Loucy (cell line): ENCODE measurements at regions not wholly inside any gene's neighbourhood (a gene's known extent, or its start where the extent isn't known, plus 50 kb on each side); places are given as distances from the start of the nearest gene placed in this dataset.

Experiments used
- H2AFZ ChIP-seq: fragments of 200-600 bp; sonication (generic); 2 replicates; pipeline ENCODE4 v1.6.0; 2016; ENCODE audit warnings: antibody characterized with exemption, mild to moderate bottlenecking, low read length, moderate library complexity
- H3F3A ChIP-seq: fragments of 200-600 bp; 2 replicates; pipeline ENCODE4 v1.6.0; 2016; ENCODE audit warnings: antibody characterized with exemption, low read depth, mild to moderate bottlenecking
- H3K27me3 ChIP-seq: fragments of 200-600 bp; sonication (generic); 2 replicates; pipeline ENCODE4 v1.6.1; 2014; ENCODE audit warnings: low read length, mild to moderate bottlenecking; ENCODE audit not compliant: insufficient read depth, poor library complexity, severe bottlenecking
- H3K36me3 ChIP-seq: fragments of 200-600 bp; sonication (generic); 2 replicates; pipeline ENCODE4 v1.6.1; 2016; ENCODE audit warnings: low read length; ENCODE audit not compliant: insufficient read depth
- H3K4me1 ChIP-seq: fragments of 200-600 bp; sonication (generic); 2 replicates; pipeline ENCODE4 v1.5.1; 2014; ENCODE audit warnings: low read length, mild to moderate bottlenecking; ENCODE audit not compliant: insufficient read depth, poor library complexity, severe bottlenecking
- H3K4me2 ChIP-seq: fragments of 200-600 bp; sonication (generic); 2 replicates; pipeline ENCODE4 v1.6.0; 2014; ENCODE audit warnings: antibody characterized with exemption, low read length, low read depth, mild to moderate bottlenecking; ENCODE audit not compliant: poor library complexity, severe bottlenecking
- H3K4me3 ChIP-seq: fragments of 200-600 bp; sonication (generic); 2 replicates; pipeline ENCODE4 v1.5.1; 2014; ENCODE audit warnings: low read length, mild to moderate bottlenecking, mixed read lengths; ENCODE audit not compliant: poor library complexity, severe bottlenecking
- H3K79me2 ChIP-seq: fragments of 200-600 bp; sonication (generic); 2 replicates; pipeline ENCODE4 v1.6.1; 2014; ENCODE audit warnings: low read length; ENCODE audit not compliant: insufficient read depth
- H3K9ac ChIP-seq: fragments of 200-600 bp; sonication (generic); 2 replicates; pipeline ENCODE4 v1.6.0; 2014; ENCODE audit warnings: mild to moderate bottlenecking, low read depth, low read length, moderate library complexity; ENCODE audit not compliant: poor library complexity, severe bottlenecking
- H3K9me2 ChIP-seq: fragments of 200-600 bp; sonication (generic); replicated peaks from 2 replicates; pipeline ENCODE4 v1.6.1; 2016; ENCODE audit warnings: low read depth, low read length, mixed read lengths
- H3K9me3 ChIP-seq: fragments of 200-600 bp; sonication (generic); 2 replicates; pipeline ENCODE4 v1.6.1; 2014; ENCODE audit warnings: mild to moderate bottlenecking, antibody characterized with exemption, low read length, low read depth; ENCODE audit not compliant: insufficient read depth
- H4K20me1 ChIP-seq: fragments of 200-600 bp; sonication (generic); 2 replicates; pipeline ENCODE4 v1.6.0; 2014; ENCODE audit warnings: antibody characterized with exemption, low read length, mild to moderate bottlenecking; ENCODE audit not compliant: insufficient read depth, poor library complexity, severe bottlenecking
- CTCF ChIP-seq: fragments of 200-600 bp; sonication (generic); conservative IDR thresholded peaks from 2 replicates; pipeline ENCODE4 v1.5.1; 2014; ENCODE audit warnings: mild to moderate bottlenecking, antibody characterized with exemption, low read length
- EZH2phosphoT487 ChIP-seq: fragments of 200-600 bp; IDR thresholded peaks from 2 replicates; pipeline ENCODE4 v1.6.1; 2018; ENCODE audit warnings: antibody characterized with exemption, mild to moderate bottlenecking, moderate library complexity, borderline replicate concordance

GRCh38 chr2:104473546-104473945 is 380.4 kb upstream of the POU3F3 start:
- TF ChIP-seq EZH2phosphoT487 = no peak
- no peak for TF ChIP-seq CTCF
- Histone ChIP-seq H3K9ac (no peak overlapping the region), H3K27me3 (no peaks in the 10 kb centered on the region), H3F3A (no peaks in the 10 kb centered on the region), H3K79me2 (no peaks in the 10 kb centered on the region), H3K4me2 (no peak overlapping the region), H4K20me1 (no peaks in the 10 kb centered on the region), H3K9me2 (no peaks in the 10 kb centered on the region), H3K4me1 (no peaks in the 10 kb centered on the region), H3K4me3 (no peak overlapping the region), H3K36me3 (no peaks in the 10 kb centered on the region), H2AFZ (no peak overlapping the region), H3K9me3 (no peaks in the 10 kb centered on the region)

GRCh38 chr2:104474716-104475115 is 379.2 kb upstream of the POU3F3 start:
- Histone ChIP-seq H3K9me3 (no peaks in the 10 kb centered on the region), H3K9me2 (no peaks in the 10 kb centered on the region), H3F3A (no peaks in the 10 kb centered on the region), H3K4me3 (no peak overlapping the region), H3K9ac (no peak overlapping the region), H3K36me3 (no peaks in the 10 kb centered on the region), H3K79me2 (no peaks in the 10 kb centered on the region), H4K20me1 (no peaks in the 10 kb centered on the region), H3K27me3 (no peaks in the 10 kb centered on the region), H3K4me1 (no peaks in the 10 kb centered on the region), H2AFZ (no peak overlapping the region), H3K4me2 (no peak overlapping the region)
- no peak for TF ChIP-seq CTCF
- TF ChIP-seq EZH2phosphoT487 = no peak

- Histone ChIP-seq H4K20me1 (no peaks in the 10 kb centered on the region), H3K79me2 (no peaks in the 10 kb centered on the region), H3K4me3 (no peak overlapping the region), H3K9me2 (no peaks in the 10 kb centered on the region), H3K36me3 (no peaks in the 10 kb centered on the region), H3K4me1 (no peaks in the 10 kb centered on the region), H3K27me3 (no peaks in the 10 kb centered on the region), H2AFZ (no peak overlapping the region), H3K9me3 (no peaks in the 10 kb centered on the region), H3K4me2 (no peak overlapping the region), H3K9ac (no peak overlapping the region), H3F3A (no peaks in the 10 kb centered on the region)
- no peak for TF ChIP-seq EZH2phosphoT487
- no peak for TF ChIP-seq CTCF
Measured at GRCh38 chr2:104476075-104476474, 377.8 kb upstream of the POU3F3 start.
